KMS-11 (cell line): ENCODE measurements at regions not wholly inside any gene's neighbourhood (a gene's known extent, or its start where the extent isn't known, plus 50 kb on each side); places are given as distances from the start of the nearest gene placed in this dataset.

ENCODE experiments used
- H2AFZ ChIP-seq: fragments of 200-600 bp; sonication (generic); 2 replicates; pipeline ENCODE4 v1.6.1; 2016; ENCODE audit warnings: antibody characterized with exemption, mixed run types, low read depth
- H3K27ac ChIP-seq: fragments of 200-600 bp; sonication (generic); 2 replicates; pipeline ENCODE4 v1.6.1; 2016; ENCODE audit warnings: mild to moderate bottlenecking, mixed run types
- H3K27me3 ChIP-seq: fragments of 200-600 bp; sonication (generic); 2 replicates; pipeline ENCODE4 v1.6.1; 2017; ENCODE audit warnings: mild to moderate bottlenecking, low read depth, mixed run types, moderate library complexity; ENCODE audit not compliant: insufficient read depth
- H3K36me3 ChIP-seq: fragments of 200-600 bp; sonication (generic); 2 replicates; pipeline ENCODE4 v1.6.1; 2017; ENCODE audit warnings: mild to moderate bottlenecking, mixed run types; ENCODE audit not compliant: insufficient read depth
- H3K4me1 ChIP-seq: fragments of 200-600 bp; sonication (generic); 2 replicates; pipeline ENCODE4 v1.6.1; 2016; ENCODE audit warnings: mild to moderate bottlenecking, low read depth, mixed run types; ENCODE audit not compliant: poor library complexity, severe bottlenecking
- H3K4me2 ChIP-seq: fragments of 200-600 bp; sonication (generic); 2 replicates; pipeline ENCODE4 v1.7.0; 2016; ENCODE audit warnings: mild to moderate bottlenecking, mixed run types
- H3K4me3 ChIP-seq: fragments of 200-600 bp; sonication (generic); IDR thresholded peaks from 2 replicates; pipeline ENCODE4 v1.6.1; 2017; ENCODE audit warnings: low read depth, low read length, mixed read lengths; ENCODE audit not compliant: insufficient read depth
- H3K79me2 ChIP-seq: fragments of 200-600 bp; sonication (generic); 2 replicates; pipeline ENCODE4 v1.6.1; 2016; ENCODE audit warnings: low read depth, mixed run types; ENCODE audit not compliant: insufficient read depth
- H3K9ac ChIP-seq: fragments of 200-600 bp; sonication (generic); 2 replicates; pipeline ENCODE4 v1.6.1; 2016; ENCODE audit warnings: mild to moderate bottlenecking, mixed run types
- H4K20me1 ChIP-seq: fragments of 200-600 bp; sonication (generic); 2 replicates; pipeline ENCODE4 v1.6.1; 2016; ENCODE audit warnings: mild to moderate bottlenecking, mixed run types; ENCODE audit not compliant: insufficient read depth
- CTCF ChIP-seq: fragments of 200-600 bp; sonication (generic); conservative IDR thresholded peaks from 2 replicates; pipeline ENCODE4 v1.6.1; 2017; ENCODE audit warnings: low read depth, mild to moderate bottlenecking, antibody characterized with exemption, low read length, moderate library complexity, mixed read lengths

- H3K79me2 ChIP-seq: no peaks in the 10 kb centered on the region
- no peaks in the 10 kb centered on the region for H3K4me1 ChIP-seq
- H2AFZ ChIP-seq: no peak overlapping the region
- no peak overlapping the region for H3K4me2 ChIP-seq
- H3K4me3 ChIP-seq: no peak overlapping the region
- H3K27ac ChIP-seq: no peak overlapping the region
- no peaks in the 10 kb centered on the region for H4K20me1 ChIP-seq
- H3K36me3 ChIP-seq: no peaks in the 10 kb centered on the region
- no peaks in the 10 kb centered on the region for H3K27me3 ChIP-seq
- no peak overlapping the region for H3K9ac ChIP-seq
- TF ChIP-seq CTCF: no peak
Measured at GRCh38 chr14:38121320-38122020, 86.2 kb upstream of the SSTR1 start.

DNA sequence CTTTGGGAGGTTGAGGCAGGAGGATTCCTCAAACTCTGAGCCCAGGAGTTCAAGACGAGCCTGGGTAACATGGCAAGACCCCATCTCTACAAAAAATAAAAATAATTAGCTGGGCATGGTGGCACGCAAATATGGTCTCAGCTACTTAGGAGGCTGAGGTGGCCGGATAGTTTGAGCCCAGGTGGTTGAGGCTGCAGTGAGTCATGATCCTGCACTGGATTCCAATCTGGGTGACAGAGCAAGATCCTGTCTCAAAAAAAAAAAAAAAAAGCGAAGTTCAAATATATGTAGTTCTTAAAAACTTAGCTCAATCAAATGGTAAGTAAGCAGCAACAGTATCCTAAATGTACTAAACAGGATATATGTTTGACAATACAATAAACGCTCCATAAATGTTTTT lies 85.5 kb upstream of the SSTR1 start:
- Histone ChIP-seq H2AFZ (no peak overlapping the region), H3K27me3 (no peaks in the 10 kb centered on the region), H3K4me2 (no peak overlapping the region), H3K79me2 (no peaks in the 10 kb centered on the region), H4K20me1 (no peaks in the 10 kb centered on the region), H3K9ac (no peak overlapping the region), H3K36me3 (no peaks in the 10 kb centered on the region), H3K4me1 (no peaks in the 10 kb centered on the region), H3K27ac (no peak overlapping the region), H3K4me3 (no peak overlapping the region)
- no peak for TF ChIP-seq CTCF

- H3K9ac ChIP-seq: no peak overlapping the region
- H4K20me1 ChIP-seq: no peaks in the 10 kb centered on the region
- H3K36me3 ChIP-seq: no peaks in the 10 kb centered on the region
- no peaks in the 10 kb centered on the region for H3K79me2 ChIP-seq
- no peaks in the 10 kb centered on the region for H3K4me1 ChIP-seq
- H2AFZ ChIP-seq: no peak overlapping the region
- no peak for TF ChIP-seq CTCF
- H3K27me3 ChIP-seq: no peaks in the 10 kb centered on the region
- no peak overlapping the region for H3K4me3 ChIP-seq
- H3K27ac ChIP-seq: no peak overlapping the region
- no peak overlapping the region for H3K4me2 ChIP-seq
Measured at GRCh38 chr14:38124506-38124905, 83.2 kb upstream of the SSTR1 start.

GRCh38 chr14:38125481-38126037 lies 82.1 kb upstream of the SSTR1 start:
- Histone ChIP-seq H4K20me1 (no peaks in the 10 kb centered on the region), H3K9ac (no peak overlapping the region), H3K4me1 (no peaks in the 10 kb centered on the region), H3K4me2 (no peak overlapping the region), H3K27me3 (no peaks in the 10 kb centered on the region), H3K27ac (no peak overlapping the region), H2AFZ (no peak overlapping the region), H3K79me2 (no peaks in the 10 kb centered on the region), H3K4me3 (no peak overlapping the region), H3K36me3 (no peaks in the 10 kb centered on the region)
- TF ChIP-seq CTCF: no peak
